Heart right ventricle (tissue), 16 donors: ENCODE measurements at regions not wholly inside any gene's neighbourhood (a gene's known extent, or its start where the extent isn't known, plus 50 kb on each side); places are given as distances from the start of the nearest gene placed in this dataset.

ENCODE experiments used
- ATAC-seq, 8 donors: fragments of 200-7000 bp; cut with Tn5 transposase; one replicate each; pipeline ENCODE4 v1.9.1; 2020; ENCODE audit warnings: mild to moderate bottlenecking in 8 of 8, moderate library complexity in 8 of 8, moderate number of reproducible peaks in 1 of 8
- DNase-seq, 2 donors: peaks; one replicate each; pipeline ENCODE4 v3.0.0-alpha.2; 2020
- H3K27ac ChIP-seq, 10 donors: fragments of 200-600 bp; sonication (generic) in 2 of 10; one replicate each; pipeline versions ENCODE4 v1.5.0 to v1.8.0; 2020 to 2022; ENCODE audit warnings: mild to moderate bottlenecking in 3 of 10
- H3K27me3 ChIP-seq, 7 donors: fragments of 200-600 bp; one replicate each; pipeline ENCODE4 v1.8.0; 2021 to 2022; ENCODE audit warnings: mild to moderate bottlenecking in 2 of 7
- H3K36me3 ChIP-seq, 9 donors: fragments of 200-600 bp; sonication (generic) in 1 of 9; one replicate each; pipeline versions ENCODE4 v1.5.0 to v1.8.0; 2020 to 2022; ENCODE audit warnings: mild to moderate bottlenecking in 2 of 9
- H3K4me1 ChIP-seq, 9 donors: fragments of 200-600 bp; sonication (generic) in 1 of 9; one replicate each; pipeline versions ENCODE4 v1.5.0 to v1.8.0; 2020 to 2022; ENCODE audit warnings: mild to moderate bottlenecking in 4 of 9
- H3K4me3 ChIP-seq, 10 donors: fragments of 200-600 bp; sonication (generic) in 2 of 10; one replicate each; pipeline versions ENCODE4 v1.5.0 to v1.8.0; 2020 to 2022; ENCODE audit warnings: mild to moderate bottlenecking in 7 of 10, moderate library complexity in 2 of 10
- H3K9me3 ChIP-seq, 11 donors: fragments of 200-600 bp in 10 of 11; sonication (generic) in 2 of 11; one replicate each; pipeline versions ENCODE4 v1.5.0 to v1.8.0; 2013 to 2022; ENCODE audit warnings: mild to moderate bottlenecking in 2 of 11, control low read depth in 1 of 11, moderate library complexity in 1 of 11
- WGBS, 2 donors: extraction: QIAGEN DNeasy Blood & Tissue Kit; methylation state at CpG; one replicate each; pipeline ENCODE4 v1.1.7; 2013; ENCODE audit warnings: inconsistent platforms in 1 of 2; 5-methylcytosine and 5-hydroxymethylcytosine counted together
- intact Hi-C, 10 donors: fragments of 100-400 bp; cut with DNase I; formaldehyde crosslinking; loops; one replicate each; pipeline versions ENCODE4 v1.11.1 to v1.14.2; 2022
- TF ChIP-seq, protein P1 (sequence below), 9 donors: fragments of 200-600 bp; sonication (generic) in 2 of 9; IDR thresholded peaks; one replicate each; pipeline versions ENCODE4 v1.5.0 to v1.8.0; 2021 to 2022; ENCODE audit warnings: antibody characterized with exemption in 9 of 9, mild to moderate bottlenecking in 5 of 9, moderate library complexity in 1 of 9
- donor health status: Arrhythmogenic right ventricular cardiomyopathy.
- donor health status: ischemic (EF 13 %, LVEDD 7.1; RV severe dilation, severe dysfunction).
- donor health status: healthy with polysubstance abuse.
- donor health status: DM: no; HTN: yes; CAD: no.
- donor health status: DM: no; HTN: no; CAD: no.
- donor health status: ischemic (EF 25% LVEDD 6.9; RV normal size, moderate dysfunction).
- donor health status: ischemic (EF 25% LVEDD 5.7; RV mildly dilated, moderate dysfunction).
- donor health status: healthy.
- donor health status: DM: yes; HTN: yes; CAD: no.
- donor health status: Ischemic cardiomyopathy.
- donor health status: ischemic (EF 35%, LVEDD 5.7; RV mildly dilated, moderate dysfunction).
- donor health status: nonischemic (EF 11% LVEDD 7.7; RV severe dilation, severe dysfunction).
- donor health status: DM: yes; HTN: yes; CAD: no.
- donor health status: PGD.
- donor health status: ischemic (EF 29% LVEDD 5.4; RV normal size, mild dysfunction).
- donor health status: nonischemic (EF 23%, LVEDD 6.1; RV moderate dilation, normal function).

DNA sequence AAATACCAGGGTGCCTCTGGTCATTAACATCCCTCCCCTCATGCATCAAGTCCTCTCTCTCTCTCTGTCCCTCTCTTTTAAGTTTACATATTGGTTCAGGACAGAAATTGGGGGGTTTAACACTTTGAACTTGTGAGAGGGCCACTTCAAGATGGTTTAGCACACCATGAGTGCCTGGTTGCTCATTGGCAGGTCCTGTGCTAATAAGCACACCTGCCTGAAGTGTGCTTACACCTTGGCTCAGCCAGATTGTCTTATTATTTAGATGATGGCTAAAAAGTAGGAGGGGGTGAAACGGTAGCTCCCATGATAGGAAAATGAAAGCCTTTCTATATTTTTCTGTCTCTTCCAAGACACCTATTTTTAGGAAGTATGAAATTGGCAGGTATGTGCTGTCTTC, 205.8 kb downstream of the ARL6IP6 start:
- no peaks in the 10 kb centered on the region for H3K4me1 ChIP-seq
- peaks cover 0 to 3% (median 0%) of the 10 kb centered on the region in 7 donors for H3K27me3 ChIP-seq
- WGBS, 2 donors = 84 to 92% methylated on average over 1 of the region's 1 CpG
- H3K9me3 ChIP-seq = no peaks in the 10 kb centered on the region
- no peaks in the 10 kb centered on the region for H3K36me3 ChIP-seq
- H3K27ac ChIP-seq = no peak overlapping the region
- H3K4me3 ChIP-seq = no peak overlapping the region
- TF ChIP-seq, protein P1, sequence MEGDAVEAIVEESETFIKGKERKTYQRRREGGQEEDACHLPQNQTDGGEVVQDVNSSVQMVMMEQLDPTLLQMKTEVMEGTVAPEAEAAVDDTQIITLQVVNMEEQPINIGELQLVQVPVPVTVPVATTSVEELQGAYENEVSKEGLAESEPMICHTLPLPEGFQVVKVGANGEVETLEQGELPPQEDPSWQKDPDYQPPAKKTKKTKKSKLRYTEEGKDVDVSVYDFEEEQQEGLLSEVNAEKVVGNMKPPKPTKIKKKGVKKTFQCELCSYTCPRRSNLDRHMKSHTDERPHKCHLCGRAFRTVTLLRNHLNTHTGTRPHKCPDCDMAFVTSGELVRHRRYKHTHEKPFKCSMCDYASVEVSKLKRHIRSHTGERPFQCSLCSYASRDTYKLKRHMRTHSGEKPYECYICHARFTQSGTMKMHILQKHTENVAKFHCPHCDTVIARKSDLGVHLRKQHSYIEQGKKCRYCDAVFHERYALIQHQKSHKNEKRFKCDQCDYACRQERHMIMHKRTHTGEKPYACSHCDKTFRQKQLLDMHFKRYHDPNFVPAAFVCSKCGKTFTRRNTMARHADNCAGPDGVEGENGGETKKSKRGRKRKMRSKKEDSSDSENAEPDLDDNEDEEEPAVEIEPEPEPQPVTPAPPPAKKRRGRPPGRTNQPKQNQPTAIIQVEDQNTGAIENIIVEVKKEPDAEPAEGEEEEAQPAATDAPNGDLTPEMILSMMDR (IDR thresholded peaks at IDR 0.05) = no peak
- intact Hi-C loops = no loop called here
- DNase-seq (no peak), ATAC-seq (no peak)

DNA sequence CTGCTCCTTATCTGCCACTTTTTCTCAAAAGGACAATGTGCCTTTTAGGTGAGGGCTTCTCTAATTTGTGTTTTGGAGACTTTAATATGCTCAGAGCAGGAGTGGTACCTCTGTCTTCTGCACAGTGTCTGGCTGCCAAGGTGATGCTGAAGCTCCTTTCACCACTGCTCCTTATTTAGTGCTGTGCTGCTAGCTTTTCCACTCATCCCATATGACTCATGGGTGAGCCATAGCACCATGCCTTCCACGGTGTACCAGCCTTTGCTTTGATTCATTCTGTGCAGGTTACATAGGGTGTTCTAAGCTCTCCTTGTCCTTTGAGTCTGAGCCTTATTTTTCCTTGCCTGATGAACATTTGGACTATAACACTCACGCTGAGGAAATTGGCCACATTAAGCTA, 202.4 kb downstream of the ARL6IP6 start:
- Histone ChIP-seq H3K27me3 (peaks cover 0 to 3% (median 0%) of the 10 kb centered on the region in 7 donors), H3K4me1 (no peaks in the 10 kb centered on the region), H3K4me3 (no peak overlapping the region), H3K9me3 (peaks cover 0 to 5% (median 0%) of the 10 kb centered on the region in 11 donors), H3K36me3 (no peaks in the 10 kb centered on the region), H3K27ac (no peak overlapping the region)
- WGBS, 2 donors = 53 to 59% methylated on average over 2 of the region's 2 CpGs
- intact Hi-C loops = no loop called here
- ATAC-seq (no peak), DNase-seq (no peak)
- TF ChIP-seq, protein P1 (IDR thresholded peaks at IDR 0.05) = no peak

DNA sequence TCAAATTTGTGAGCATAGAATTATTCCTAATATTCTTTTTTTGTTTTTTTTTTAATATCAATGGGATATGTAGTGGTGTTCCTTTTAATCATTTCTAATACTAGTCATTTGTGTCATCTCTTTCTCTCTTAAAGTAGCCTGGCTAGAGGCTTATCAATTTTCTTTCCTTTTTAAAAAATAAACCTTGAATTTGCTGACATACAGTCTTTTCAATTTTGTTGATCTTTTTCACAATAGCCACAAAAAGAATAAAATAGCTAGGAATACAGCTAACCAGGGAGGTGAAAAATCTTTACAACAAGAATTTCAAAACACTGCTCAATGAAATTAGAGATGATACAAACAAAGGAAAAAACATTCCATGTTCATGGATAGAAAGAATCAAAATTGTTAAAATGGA, 192.6 kb downstream of the ARL6IP6 start:
- ATAC-seq = no peak
- H3K27ac ChIP-seq = no peak overlapping the region
- intact Hi-C loops = no loop called here
- DNase-seq = no peak
- H3K9me3 ChIP-seq = peaks cover 0 to 5% (median 0%) of the 10 kb centered on the region in 11 donors
- no peaks in the 10 kb centered on the region for H3K36me3 ChIP-seq
- no peaks in the 10 kb centered on the region for H3K27me3 ChIP-seq
- no peaks in the 10 kb centered on the region for H3K4me1 ChIP-seq
- no peak overlapping the region for H3K4me3 ChIP-seq
- TF ChIP-seq, protein P1 (IDR thresholded peaks at IDR 0.05) = no peak

GRCh38 chr2:152907046-152907445, 188.6 kb downstream of the ARL6IP6 start:
- Histone ChIP-seq H3K27ac (no peak overlapping the region), H3K27me3 (no peaks in the 10 kb centered on the region), H3K4me1 (no peaks in the 10 kb centered on the region), H3K4me3 (no peak overlapping the region), H3K36me3 (no peaks in the 10 kb centered on the region), H3K9me3 (peaks cover 0 to 5% (median 0%) of the 10 kb centered on the region in 11 donors)
- WGBS, 2 donors = 68 to 73% methylated on average over 5 of the region's 5 CpGs
- DNase-seq (no peak), ATAC-seq (no peak)
- TF ChIP-seq, protein P1 (IDR thresholded peaks at IDR 0.05) = no peak
- intact Hi-C loops = no loop called here
